Ishikawa (cell line): ENCODE measurements at regions not wholly inside any gene's neighbourhood (a gene's known extent, or its start where the extent isn't known, plus 50 kb on each side); places are given as distances from the start of the nearest gene placed in this dataset.

ENCODE experiments used
- CEBPB ChIP-seq: IDR thresholded peaks from 2 replicates; pipeline ENCODE4 v1.6.1; 2012
- CREB1 ChIP-seq: IDR thresholded peaks from 2 replicates; pipeline ENCODE4 v1.6.1; 2012; ENCODE audit warnings: low read depth
- EP300 ChIP-seq: IDR thresholded peaks from 2 replicates; pipeline ENCODE4 v1.6.1; 2012; ENCODE audit warnings: borderline replicate concordance
- NFIC ChIP-seq: IDR thresholded peaks from 2 replicates; pipeline ENCODE4 v1.6.1; 2012
- RAD21 ChIP-seq: IDR thresholded peaks from 2 replicates; pipeline ENCODE4 v1.6.1; 2012; ENCODE audit warnings: low read depth
- TAF1 ChIP-seq: IDR thresholded peaks from 2 replicates; pipeline ENCODE4 v1.6.1; 2012; ENCODE audit warnings: low read depth, mild to moderate bottlenecking
- YY1 ChIP-seq: IDR thresholded peaks from 2 replicates; pipeline ENCODE4 v1.6.1; 2012; ENCODE audit warnings: low read depth
- TF ChIP-seq, protein P1 (sequence below): IDR thresholded peaks from 2 replicates; pipeline ENCODE4 v1.6.1; 2012
- TF ChIP-seq, protein P2 (sequence below): IDR thresholded peaks from 2 replicates; pipeline ENCODE4 v1.6.1; 2012

GRCh38 chr3:72629191-72629631, 219.0 kb downstream of the SHQ1 start:
- TF ChIP-seq YY1 = no peak
- TF ChIP-seq CEBPB = no peak
- no peak for TF ChIP-seq TAF1
- no peak for TF ChIP-seq EP300
- no peak for TF ChIP-seq NFIC
- TF ChIP-seq RAD21 = no peak
- TF ChIP-seq CREB1 = no peak
- TF ChIP-seq, protein P1, sequence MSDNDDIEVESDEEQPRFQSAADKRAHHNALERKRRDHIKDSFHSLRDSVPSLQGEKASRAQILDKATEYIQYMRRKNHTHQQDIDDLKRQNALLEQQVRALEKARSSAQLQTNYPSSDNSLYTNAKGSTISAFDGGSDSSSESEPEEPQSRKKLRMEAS = no peak
- TF ChIP-seq, protein P2, sequence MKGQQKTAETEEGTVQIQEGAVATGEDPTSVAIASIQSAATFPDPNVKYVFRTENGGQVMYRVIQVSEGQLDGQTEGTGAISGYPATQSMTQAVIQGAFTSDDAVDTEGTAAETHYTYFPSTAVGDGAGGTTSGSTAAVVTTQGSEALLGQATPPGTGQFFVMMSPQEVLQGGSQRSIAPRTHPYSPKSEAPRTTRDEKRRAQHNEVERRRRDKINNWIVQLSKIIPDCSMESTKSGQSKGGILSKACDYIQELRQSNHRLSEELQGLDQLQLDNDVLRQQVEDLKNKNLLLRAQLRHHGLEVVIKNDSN = no peak
